GM18870 (cell line): ENCODE measurements at regions not wholly inside any gene's neighbourhood (a gene's known extent, or its start where the extent isn't known, plus 50 kb on each side); places are given as distances from the start of the nearest gene placed in this dataset.

ENCODE experiments used
- ATAC-seq: cut with Tn5 transposase; IDR thresholded peaks from one replicate; pipeline ENCODE4 v1.9.1; 2021; ENCODE audit warnings: moderate library complexity; ENCODE audit not compliant: unreplicated experiment

GRCh38 chr3:103585809-103586208 lies 1151.0 kb downstream of the ZPLD1 start:
- ATAC-seq: no peak

GRCh38 chr3:103589770-103590169 lies 1155.0 kb downstream of the ZPLD1 start:
- no peak for ATAC-seq

- no peak for ATAC-seq
Measured at GRCh38 chr3:103600844-103601243, 1166.0 kb downstream of the ZPLD1 start.

- ATAC-seq: no peak
Measured at GRCh38 chr3:103601666-103602065, 1166.9 kb downstream of the ZPLD1 start.

GRCh38 chr3:103609472-103609871 lies 1174.7 kb downstream of the ZPLD1 start:
- no peak for ATAC-seq

GRCh38 chr3:103613397-103614156 lies 1178.8 kb downstream of the ZPLD1 start:
- ATAC-seq: no peak

- no peak for ATAC-seq
Measured at GRCh38 chr3:103614719-103615118, 1179.9 kb downstream of the ZPLD1 start.

- ATAC-seq: no peak
Measured at GRCh38 chr3:103617961-103618360, 1183.1 kb downstream of the ZPLD1 start.

- no peak for ATAC-seq
Measured at GRCh38 chr3:103624271-103624670, 1189.5 kb downstream of the ZPLD1 start.

- no peak for ATAC-seq
Measured at GRCh38 chr3:103629391-103629790, 1194.6 kb downstream of the ZPLD1 start.

GRCh38 chr3:103644450-103644849 lies 1209.6 kb downstream of the ZPLD1 start:
- ATAC-seq: no peak

GRCh38 chr3:103653996-103654395 lies 1219.2 kb downstream of the ZPLD1 start:
- ATAC-seq: no peak

- no peak for ATAC-seq
Measured at GRCh38 chr3:103657756-103658155, 1222.9 kb downstream of the ZPLD1 start.

GRCh38 chr3:103660810-103661209 lies 1226.0 kb downstream of the ZPLD1 start:
- ATAC-seq: no peak

- no peak for ATAC-seq
Measured at GRCh38 chr3:103662591-103662990, 1227.8 kb downstream of the ZPLD1 start.

GRCh38 chr3:103672346-103672745 lies 1237.5 kb downstream of the ZPLD1 start:
- no peak for ATAC-seq

GRCh38 chr3:103684904-103685303 lies 1250.1 kb downstream of the ZPLD1 start:
- no peak for ATAC-seq

GRCh38 chr3:103685939-103686338 lies 1251.1 kb downstream of the ZPLD1 start:
- no peak for ATAC-seq

GRCh38 chr3:103690536-103690935 lies 1255.7 kb downstream of the ZPLD1 start:
- ATAC-seq: no peak

GRCh38 chr3:103693831-103694230 lies 1259.0 kb downstream of the ZPLD1 start:
- no peak for ATAC-seq

GRCh38 chr3:103698646-103699045 lies 1263.8 kb downstream of the ZPLD1 start:
- no peak for ATAC-seq

- ATAC-seq: no peak
Measured at GRCh38 chr3:103699228-103699627, 1264.4 kb downstream of the ZPLD1 start.

GRCh38 chr3:103705641-103706040 lies 1270.8 kb downstream of the ZPLD1 start:
- ATAC-seq: no peak
